ENCODE measurements at regions not wholly inside any gene's neighbourhood (a gene's known extent, or its start where the extent isn't known, plus 50 kb on each side); places are given as distances from the start of the nearest gene placed in this dataset.
A peak's percentile ranks its signal among the peaks of the same experiment; 100 is the strongest.

GRCh38 chr6:139587469-139587868, 213.0 kb upstream of the CITED2 start:
- no peaks in the 10 kb centered on the region for H4K20me1 ChIP-seq (ENCODE audit: insufficient read depth, low read length)
- peaks cover 61% of the 10 kb centered on the region for H3K4me1 Mint-ChIP-seq (ENCODE audit: low read depth, unreplicated experiment)
- peak overlapping the region; percentile 87 for H3K27ac ChIP-seq (ENCODE audit: low read depth, low read length)
- H2AFZ ChIP-seq (ENCODE audit: low read depth, low read length): no peak overlapping the region
- H3K36me3 ChIP-seq (ENCODE audit: insufficient read depth, low read length): no peaks in the 10 kb centered on the region
- H3K9me3 Mint-ChIP-seq (ENCODE audit: unreplicated experiment): no peaks in the 10 kb centered on the region
- H3K27me3 Mint-ChIP-seq (ENCODE audit: low read depth, unreplicated experiment): no peaks in the 10 kb centered on the region
- H3K9me3 ChIP-seq (ENCODE audit: insufficient read depth, low read depth, low read length): no peaks in the 10 kb centered on the region
- H3K4me1 ChIP-seq (ENCODE audit: insufficient read depth, low read length): peaks cover 25% of the 10 kb centered on the region
- no peaks in the 10 kb centered on the region for H3K36me3 Mint-ChIP-seq (ENCODE audit: low read depth, unreplicated experiment)
- peak overlapping the region; percentile 70 for H3K9ac ChIP-seq (ENCODE audit: low read length)
- H3K4me2 ChIP-seq (ENCODE audit: low read length): peak overlapping the region; percentile 64
- peak overlapping the region; percentile 20 for H3K4me3 Mint-ChIP-seq (ENCODE audit: unreplicated experiment)
- no peak for TF ChIP-seq EZH2 (IDR thresholded peaks at IDR 0.05; ENCODE audit: insufficient read depth, low read length)
- no peak for TF ChIP-seq CTCF (IDR thresholded peaks at IDR 0.05; ENCODE audit: insufficient read depth, low read depth, low read length)
- DNase-seq (ENCODE audit: low read depth): peak; percentile 98
- no peaks in the 10 kb centered on the region for H3K79me2 ChIP-seq (ENCODE audit: insufficient read depth, low read length)
- H3K4me3 ChIP-seq (ENCODE audit: insufficient read depth, low read depth, low read length): no peak overlapping the region
- peak overlapping the region; percentile 98 for H3K27ac Mint-ChIP-seq (ENCODE audit: unreplicated experiment)
- no peaks in the 10 kb centered on the region for H3K27me3 ChIP-seq (ENCODE audit: insufficient read depth, low read length)
- FAIRE-seq: peak; percentile 97

GRCh38 chr6:139586273-139586672, 211.8 kb upstream of the CITED2 start:
- H3K4me3 ChIP-seq (ENCODE audit: insufficient read depth, low read depth, low read length): no peak overlapping the region
- no peak overlapping the region for H3K9ac ChIP-seq (ENCODE audit: low read length)
- Mint-ChIP-seq H3K27me3 (ENCODE audit: low read depth, unreplicated experiment) (no peaks in the 10 kb centered on the region), H3K36me3 (ENCODE audit: low read depth, unreplicated experiment) (no peaks in the 10 kb centered on the region), H3K27ac (ENCODE audit: unreplicated experiment) (peak overlapping the region; percentile 2), H3K9me3 (ENCODE audit: unreplicated experiment) (no peaks in the 10 kb centered on the region), H3K4me1 (ENCODE audit: low read depth, unreplicated experiment) (peaks cover 53% of the 10 kb centered on the region), H3K4me3 (ENCODE audit: unreplicated experiment) (no peak overlapping the region)
- H3K27ac ChIP-seq (ENCODE audit: low read depth, low read length): no peak overlapping the region
- H3K9me3 ChIP-seq (ENCODE audit: insufficient read depth, low read depth, low read length): no peaks in the 10 kb centered on the region
- TF ChIP-seq CTCF (IDR thresholded peaks at IDR 0.05; ENCODE audit: insufficient read depth, low read depth, low read length) (no peak), EZH2 (IDR thresholded peaks at IDR 0.05; ENCODE audit: insufficient read depth, low read length) (no peak)
- H3K79me2 ChIP-seq (ENCODE audit: insufficient read depth, low read length): no peaks in the 10 kb centered on the region
- H4K20me1 ChIP-seq (ENCODE audit: insufficient read depth, low read length): no peaks in the 10 kb centered on the region
- no peak overlapping the region for H3K4me2 ChIP-seq (ENCODE audit: low read length)
- no peaks in the 10 kb centered on the region for H3K36me3 ChIP-seq (ENCODE audit: insufficient read depth, low read length)
- H3K27me3 ChIP-seq (ENCODE audit: insufficient read depth, low read length): no peaks in the 10 kb centered on the region
- H2AFZ ChIP-seq (ENCODE audit: low read depth, low read length): no peak overlapping the region
- peaks cover 25% of the 10 kb centered on the region for H3K4me1 ChIP-seq (ENCODE audit: insufficient read depth, low read length)
- DNase-seq (ENCODE audit: low read depth): no peak
- FAIRE-seq: no peak

GRCh38 chr6:139584599-139584998, 210.2 kb upstream of the CITED2 start:
- Mint-ChIP-seq H3K4me1 (ENCODE audit: low read depth, unreplicated experiment) (peaks cover 54% of the 10 kb centered on the region), H3K36me3 (ENCODE audit: low read depth, unreplicated experiment) (no peaks in the 10 kb centered on the region), H3K4me3 (ENCODE audit: unreplicated experiment) (no peak overlapping the region), H3K9me3 (ENCODE audit: unreplicated experiment) (no peaks in the 10 kb centered on the region), H3K27me3 (ENCODE audit: low read depth, unreplicated experiment) (no peaks in the 10 kb centered on the region), H3K27ac (ENCODE audit: unreplicated experiment) (no peak overlapping the region)
- no peak for FAIRE-seq
- Histone ChIP-seq H3K27me3 (ENCODE audit: insufficient read depth, low read length) (no peaks in the 10 kb centered on the region), H3K4me3 (ENCODE audit: insufficient read depth, low read depth, low read length) (no peak overlapping the region), H3K36me3 (ENCODE audit: insufficient read depth, low read length) (no peaks in the 10 kb centered on the region), H3K9me3 (ENCODE audit: insufficient read depth, low read depth, low read length) (no peaks in the 10 kb centered on the region), H4K20me1 (ENCODE audit: insufficient read depth, low read length) (no peaks in the 10 kb centered on the region), H3K4me1 (ENCODE audit: insufficient read depth, low read length) (peaks cover 25% of the 10 kb centered on the region), H3K27ac (ENCODE audit: low read depth, low read length) (no peak overlapping the region), H3K4me2 (ENCODE audit: low read length) (no peak overlapping the region), H3K9ac (ENCODE audit: low read length) (no peak overlapping the region), H2AFZ (ENCODE audit: low read depth, low read length) (no peak overlapping the region), H3K79me2 (ENCODE audit: insufficient read depth, low read length) (no peaks in the 10 kb centered on the region)
- DNase-seq (ENCODE audit: low read depth): no peak
- TF ChIP-seq CTCF (IDR thresholded peaks at IDR 0.05; ENCODE audit: insufficient read depth, low read depth, low read length): no peak
- TF ChIP-seq EZH2 (IDR thresholded peaks at IDR 0.05; ENCODE audit: insufficient read depth, low read length): no peak
